Caco-2 (cell line): ENCODE measurements at regions not wholly inside any gene's neighbourhood (a gene's known extent, or its start where the extent isn't known, plus 50 kb on each side); places are given as distances from the start of the nearest gene placed in this dataset.

Experiments used
- BruUV-seq: library from RNA; stranded (reverse); fragments of 400-500 nt; replicated peaks from 2 replicates; lab custom pipeline; 2021; lab: Mats Ljungman, UMichigan
- CTCF ChIA-PET: fragments of 300-600 bp; sonication (Branson Sonifier 250); formaldehyde crosslinking; loops from one replicate; lab custom pipeline; 2022; ENCODE audit warnings: antibody characterized with exemption; lab: Charles Lee
- POLR2A ChIA-PET: fragments of 300-600 bp; sonication (Branson Sonifier 250); formaldehyde crosslinking; loops from one replicate; lab custom pipeline; 2022; ENCODE audit warnings: antibody characterized with exemption; lab: Charles Lee
- DNase-seq, 2 experiments: peaks; one replicate each; pipeline versions ENCODE4 v3.0.0 to v3.0.0-alpha.2; 2020 to 2022
- H3K27me3 ChIP-seq: replicated peaks from 2 replicates; pipeline ENCODE4 v1.6.0; 2011; ENCODE audit warnings: low read length; ENCODE audit not compliant: control insufficient read depth, insufficient read depth
- H3K36me3 ChIP-seq: 2 replicates; pipeline ENCODE4 v1.5.1; 2011; ENCODE audit warnings: low read length; ENCODE audit not compliant: control insufficient read depth, insufficient read depth
- H3K4me1 ChIP-seq: fragments of 250-450 bp; sonication (Bioruptor Pico); 2 replicates; pipeline ENCODE4 v1.5.1; 2020; ENCODE audit warnings: mild to moderate bottlenecking
- H3K4me3 ChIP-seq: 2 replicates; pipeline ENCODE4 v1.5.1; 2011; ENCODE audit warnings: low read depth, mild to moderate bottlenecking, control low read depth, low read length
- H3K9me3 ChIP-seq: fragments of 250-450 bp; sonication (Bioruptor Pico); 2 replicates; pipeline ENCODE4 v1.5.1; 2020; ENCODE audit warnings: mild to moderate bottlenecking, moderate library complexity
- H3K27ac Mint-ChIP-seq: one replicate; pipeline ENCODE4 v1.8.0; 2022; ENCODE audit warnings: mixed read lengths; ENCODE audit not compliant: unreplicated experiment
- H3K27me3 Mint-ChIP-seq: one replicate; pipeline ENCODE4 v1.8.0; 2022; ENCODE audit warnings: mixed read lengths; ENCODE audit not compliant: insufficient read depth, unreplicated experiment
- H3K36me3 Mint-ChIP-seq: one replicate; pipeline ENCODE4 v1.8.0; 2022; ENCODE audit warnings: mild to moderate bottlenecking, mixed read lengths; ENCODE audit not compliant: insufficient read depth, unreplicated experiment
- H3K4me1 Mint-ChIP-seq: one replicate; pipeline ENCODE4 v1.8.0; 2022; ENCODE audit warnings: low read depth, mixed read lengths; ENCODE audit not compliant: unreplicated experiment
- H3K4me3 Mint-ChIP-seq: one replicate; pipeline ENCODE4 v1.8.0; 2022; ENCODE audit warnings: mild to moderate bottlenecking, moderate library complexity, mixed read lengths; ENCODE audit not compliant: unreplicated experiment
- H3K9me3 Mint-ChIP-seq: one replicate; pipeline ENCODE4 v1.8.0; 2022; ENCODE audit warnings: mixed read lengths; ENCODE audit not compliant: unreplicated experiment
- intact Hi-C: fragments of 100-400 bp; cut with micrococcal nuclease; formaldehyde crosslinking; loops from one replicate; pipeline ENCODE4 v1.10.0; 2022; ENCODE audit not compliant: unreplicated experiment
- TF ChIP-seq, protein P1 (sequence below), 2 experiments: fragments of 200-600 bp in 1 of 2; IDR thresholded peaks; 1 replicate in 1 of 2; 2 replicates in 1 of 2; pipeline versions ENCODE4 v1.5.1 to v1.8.0; 2011 to 2022; ENCODE audit warnings: antibody characterized with exemption in 1 of 2, control low read depth in 1 of 2, inconsistent platforms in 1 of 2, low read depth in 1 of 2, low read length in 1 of 2, mild to moderate bottlenecking in 1 of 2, moderate library complexity in 1 of 2; ENCODE audit not compliant: insufficient read depth in 1 of 2, severe bottlenecking in 1 of 2, unreplicated experiment in 1 of 2

DNA sequence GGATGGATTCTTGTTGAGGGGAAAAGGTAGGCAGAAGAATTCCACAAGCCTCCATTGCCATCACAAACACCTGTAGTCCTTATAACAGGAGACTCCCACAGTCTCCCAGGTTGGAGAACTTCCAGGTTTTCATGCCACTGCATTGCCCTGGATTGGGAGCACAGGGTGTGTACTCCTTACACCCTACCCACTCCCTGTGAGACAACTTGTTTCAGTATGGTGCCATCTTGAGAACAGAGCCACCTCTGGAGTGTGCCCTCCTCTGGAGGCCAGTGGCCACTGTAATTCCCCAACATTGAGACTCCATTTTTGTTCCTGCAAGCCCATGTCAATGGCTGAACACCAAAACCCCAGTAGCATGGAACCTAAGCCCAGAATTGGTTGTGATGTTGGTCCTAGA is 123.5 kb upstream of the LAMA2 start:
- Histone ChIP-seq H3K4me3 (no peak overlapping the region), H3K4me1 (no peaks in the 10 kb centered on the region), H3K27me3 (no peaks in the 10 kb centered on the region), H3K9me3 (no peaks in the 10 kb centered on the region), H3K36me3 (no peaks in the 10 kb centered on the region)
- TF ChIP-seq, protein P1, sequence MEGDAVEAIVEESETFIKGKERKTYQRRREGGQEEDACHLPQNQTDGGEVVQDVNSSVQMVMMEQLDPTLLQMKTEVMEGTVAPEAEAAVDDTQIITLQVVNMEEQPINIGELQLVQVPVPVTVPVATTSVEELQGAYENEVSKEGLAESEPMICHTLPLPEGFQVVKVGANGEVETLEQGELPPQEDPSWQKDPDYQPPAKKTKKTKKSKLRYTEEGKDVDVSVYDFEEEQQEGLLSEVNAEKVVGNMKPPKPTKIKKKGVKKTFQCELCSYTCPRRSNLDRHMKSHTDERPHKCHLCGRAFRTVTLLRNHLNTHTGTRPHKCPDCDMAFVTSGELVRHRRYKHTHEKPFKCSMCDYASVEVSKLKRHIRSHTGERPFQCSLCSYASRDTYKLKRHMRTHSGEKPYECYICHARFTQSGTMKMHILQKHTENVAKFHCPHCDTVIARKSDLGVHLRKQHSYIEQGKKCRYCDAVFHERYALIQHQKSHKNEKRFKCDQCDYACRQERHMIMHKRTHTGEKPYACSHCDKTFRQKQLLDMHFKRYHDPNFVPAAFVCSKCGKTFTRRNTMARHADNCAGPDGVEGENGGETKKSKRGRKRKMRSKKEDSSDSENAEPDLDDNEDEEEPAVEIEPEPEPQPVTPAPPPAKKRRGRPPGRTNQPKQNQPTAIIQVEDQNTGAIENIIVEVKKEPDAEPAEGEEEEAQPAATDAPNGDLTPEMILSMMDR (IDR thresholded peaks at IDR 0.05; ENCODE audit: insufficient read depth in 1 of 2, low read depth in 1 of 2, low read length in 1 of 2, severe bottlenecking in 1 of 2, unreplicated experiment in 1 of 2), result no peak
- Mint-ChIP-seq H3K4me1 (no peaks in the 10 kb centered on the region), H3K9me3 (no peaks in the 10 kb centered on the region), H3K4me3 (no peak overlapping the region), H3K27ac (no peak overlapping the region), H3K36me3 (no peaks in the 10 kb centered on the region), H3K27me3 (peaks cover 5% of the 10 kb centered on the region)
- ChIA-PET POLR2A (no interaction called here), CTCF (no interaction called here)
- no TSS peak for BruUV-seq
- intact Hi-C loops, result no loop called here
- DNase-seq, result no peak

DNA sequence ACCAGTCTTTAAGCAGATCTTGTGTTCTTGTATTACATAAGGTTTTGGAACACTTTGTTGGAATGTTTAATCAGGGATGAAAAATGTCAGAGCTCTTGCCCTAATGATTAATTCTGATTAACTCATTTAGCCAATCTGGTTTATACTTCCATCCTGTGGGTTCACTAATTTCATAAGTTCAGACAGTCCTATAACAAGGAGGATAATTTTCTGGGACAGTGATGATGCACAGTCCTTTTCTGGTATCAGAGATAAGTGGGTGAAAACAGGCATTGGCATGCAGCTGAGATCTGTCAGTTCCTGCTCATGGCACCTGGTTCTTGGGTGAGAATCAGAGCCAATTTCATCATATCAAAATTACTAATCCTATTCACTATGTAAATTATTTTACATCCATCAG is 125.0 kb upstream of the LAMA2 start:
- Histone ChIP-seq H3K4me3 (no peak overlapping the region), H3K36me3 (no peaks in the 10 kb centered on the region), H3K27me3 (no peaks in the 10 kb centered on the region), H3K9me3 (no peaks in the 10 kb centered on the region), H3K4me1 (no peaks in the 10 kb centered on the region)
- Mint-ChIP-seq H3K4me3 (no peak overlapping the region), H3K9me3 (no peaks in the 10 kb centered on the region), H3K27ac (no peak overlapping the region), H3K4me1 (no peaks in the 10 kb centered on the region), H3K27me3 (peaks cover 3% of the 10 kb centered on the region), H3K36me3 (no peaks in the 10 kb centered on the region)
- POLR2A ChIA-PET, result no interaction called here
- no peak for DNase-seq
- TF ChIP-seq, protein P1 (IDR thresholded peaks at IDR 0.05; ENCODE audit: insufficient read depth in 1 of 2, low read depth in 1 of 2, low read length in 1 of 2, severe bottlenecking in 1 of 2, unreplicated experiment in 1 of 2), result no peak
- CTCF ChIA-PET, result no interaction called here
- intact Hi-C loops, result no loop called here
- BruUV-seq, result no TSS peak

DNA sequence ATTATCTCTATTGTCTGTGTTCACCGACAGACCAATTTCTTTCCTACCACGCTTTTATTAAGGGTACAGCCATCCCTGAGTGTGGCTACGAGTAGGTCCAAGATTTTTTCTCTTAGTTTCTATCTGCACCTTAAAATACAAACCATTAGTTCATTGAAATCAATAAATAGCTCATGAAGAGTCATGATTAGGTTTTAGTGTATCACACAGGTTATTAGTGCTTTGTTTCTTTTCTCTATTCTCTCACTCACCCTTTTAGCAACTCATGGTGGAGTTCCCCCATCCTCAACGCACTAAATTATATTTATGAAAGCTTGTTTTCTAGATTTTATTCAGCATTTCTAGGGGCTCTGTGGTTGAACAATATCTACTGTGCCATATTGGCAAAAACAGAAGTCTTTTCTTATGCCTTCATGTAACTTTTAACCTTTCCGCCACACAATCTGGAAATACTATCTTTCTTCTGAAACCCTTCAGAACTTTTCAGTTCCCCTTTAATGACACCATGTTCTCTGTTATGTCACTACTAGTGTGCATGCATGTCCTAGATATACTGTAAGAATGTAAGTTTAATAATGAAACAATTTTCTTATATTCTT is 128.2 kb upstream of the LAMA2 start:
- no peak for DNase-seq
- H3K9me3 ChIP-seq, result no peaks in the 10 kb centered on the region
- H3K36me3 ChIP-seq, result no peaks in the 10 kb centered on the region
- H3K9me3 Mint-ChIP-seq, result no peaks in the 10 kb centered on the region
- H3K36me3 Mint-ChIP-seq, result no peaks in the 10 kb centered on the region
- no peak overlapping the region for H3K27ac Mint-ChIP-seq
- H3K4me1 ChIP-seq, result no peaks in the 10 kb centered on the region
- ChIA-PET POLR2A (no interaction called here), CTCF (no interaction called here)
- H3K4me3 Mint-ChIP-seq, result no peak overlapping the region
- peaks cover 3% of the 10 kb centered on the region for H3K27me3 Mint-ChIP-seq
- no TSS peak for BruUV-seq
- no peak overlapping the region for H3K4me3 ChIP-seq
- intact Hi-C loops, result no loop called here
- H3K27me3 ChIP-seq, result no peaks in the 10 kb centered on the region
- TF ChIP-seq, protein P1 (IDR thresholded peaks at IDR 0.05; ENCODE audit: insufficient read depth in 1 of 2, low read depth in 1 of 2, low read length in 1 of 2, severe bottlenecking in 1 of 2, unreplicated experiment in 1 of 2), result no peak
- no peaks in the 10 kb centered on the region for H3K4me1 Mint-ChIP-seq
